ENCODE measurements at regions not wholly inside any gene's neighbourhood (a gene's known extent, or its start where the extent isn't known, plus 50 kb on each side); places are given as distances from the start of the nearest gene placed in this dataset.

GRCh38 chr6:88380618-88381288 is 214.6 kb upstream of the CNR1 start:
- H3K27me3 ChIP-seq: no peaks in the 10 kb centered on the region
- DNase-seq (no peak), ATAC-seq (no peak)
- no peak for TF ChIP-seq CTCF (IDR thresholded peaks at IDR 0.05)
- no peak for TF ChIP-seq POLR2A (IDR thresholded peaks at IDR 0.05)
- intact Hi-C loops (cut with DNase I): no loop called here
- no peaks in the 10 kb centered on the region for H3K9me3 ChIP-seq
- no peak overlapping the region for H3K4me3 ChIP-seq
- H3K36me3 ChIP-seq: no peaks in the 10 kb centered on the region
- H3K4me1 ChIP-seq: peaks cover 0 to 35% (median 5%) of the 10 kb centered on the region in 12 donors
- 61 to 69% (median 67%) methylated on average over 4 of the region's 4 CpGs for WGBS, 4 donors
- H3K27ac ChIP-seq: no peak overlapping the region

- no peak overlapping the region for H3K4me3 ChIP-seq
- TF ChIP-seq POLR2A (IDR thresholded peaks at IDR 0.05) (no peak), CTCF (IDR thresholded peaks at IDR 0.05) (no peak)
- H3K9me3 ChIP-seq: no peaks in the 10 kb centered on the region
Measured at GRCh38 chr6:88380083-88380482, 213.9 kb upstream of the CNR1 start.

DNA sequence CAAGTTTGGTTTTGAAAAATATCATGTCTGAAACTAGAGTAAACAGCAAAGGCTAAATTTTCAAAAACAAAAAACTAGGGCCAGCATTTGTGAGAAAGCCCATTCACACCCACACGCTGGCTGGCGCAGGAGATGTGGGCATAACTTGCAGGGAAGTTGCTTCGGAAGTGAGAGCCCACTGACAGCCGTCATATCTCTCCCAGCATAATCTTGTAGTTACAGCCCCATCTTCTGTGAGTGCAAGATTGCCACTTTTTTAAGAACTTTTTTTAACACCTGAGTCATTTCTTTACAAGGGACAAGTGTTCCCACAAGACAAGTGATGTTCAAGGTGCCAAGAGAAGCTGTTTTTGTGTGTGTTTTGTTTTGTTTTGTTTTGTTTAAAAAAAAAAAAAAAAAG is 212.5 kb upstream of the CNR1 start:
- Histone ChIP-seq H3K9me3 (no peaks in the 10 kb centered on the region), H3K4me3 (no peak overlapping the region), H3K27ac (no peak overlapping the region), H3K36me3 (no peaks in the 10 kb centered on the region), H3K4me1 (peaks cover 0 to 35% (median 5%) of the 10 kb centered on the region in 12 donors), H3K27me3 (no peaks in the 10 kb centered on the region)
- 77 to 88% (median 82%) methylated on average over 4 of the region's 4 CpGs for WGBS, 4 donors
- ATAC-seq: no peak
- no peak for DNase-seq
- intact Hi-C loops (cut with DNase I): no loop called here
- TF ChIP-seq CTCF (IDR thresholded peaks at IDR 0.05) (no peak), POLR2A (IDR thresholded peaks at IDR 0.05) (no peak)

More at GRCh38 chr6:88380083-88380482, 213.9 kb upstream of the CNR1 start:
- 35 to 45% (median 40%) methylated on average over 2 of the region's 2 CpGs for WGBS, 4 donors
- H3K36me3 ChIP-seq: no peaks in the 10 kb centered on the region
- no peak overlapping the region for H3K27ac ChIP-seq
- ATAC-seq: peak in 2 of 4 donors; percentile 33 to 66
- peaks cover 0 to 35% (median 5%) of the 10 kb centered on the region in 12 donors for H3K4me1 ChIP-seq
- intact Hi-C loops (cut with DNase I): no loop called here
- peak; percentile 6 to 58 (median 32) for DNase-seq
- no peaks in the 10 kb centered on the region for H3K27me3 ChIP-seq

DNA sequence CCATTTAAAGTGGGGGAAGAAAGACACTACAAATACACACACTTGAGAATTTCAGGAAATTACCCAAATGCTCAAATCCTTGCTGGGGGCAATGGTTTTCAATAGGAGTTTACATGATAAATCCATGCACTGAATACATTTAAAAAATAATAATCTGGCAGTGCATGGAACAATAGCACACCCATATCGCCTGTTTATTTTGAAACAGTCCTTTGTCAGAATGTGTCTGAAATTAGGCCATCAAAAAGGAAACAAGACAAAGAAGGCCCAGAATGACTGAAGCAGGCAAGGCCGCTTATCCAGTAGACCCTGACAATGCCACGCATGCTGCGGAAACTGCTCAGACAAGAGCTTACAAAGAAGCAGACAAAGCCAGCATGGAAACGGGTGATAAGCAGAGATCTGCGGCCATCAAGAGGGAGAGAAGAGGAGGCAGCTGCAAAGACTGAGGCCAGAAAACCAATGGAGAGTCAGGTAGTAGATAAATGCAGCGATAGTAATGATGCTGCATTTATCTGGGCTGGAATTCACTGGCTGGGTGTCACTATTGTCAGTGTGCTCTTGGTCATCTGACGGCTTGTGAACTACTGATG is 211.9 kb upstream of the CNR1 start:
- DNase-seq (no peak), ATAC-seq (no peak)
- intact Hi-C loops (cut with DNase I): no loop called here
- WGBS, 4 donors: 64 to 78% (median 69%) methylated on average over 8 of the region's 8 CpGs
- Histone ChIP-seq H3K27ac (no peak overlapping the region), H3K4me3 (no peak overlapping the region), H3K27me3 (no peaks in the 10 kb centered on the region), H3K9me3 (no peaks in the 10 kb centered on the region), H3K36me3 (no peaks in the 10 kb centered on the region), H3K4me1 (peaks cover 0 to 35% (median 5%) of the 10 kb centered on the region in 12 donors)
- TF ChIP-seq CTCF (IDR thresholded peaks at IDR 0.05) (no peak), POLR2A (IDR thresholded peaks at IDR 0.05) (no peak)
